ENCODE measurements at regions not wholly inside any gene's neighbourhood (a gene's known extent, or its start where the extent isn't known, plus 50 kb on each side); places are given as distances from the start of the nearest gene placed in this dataset.

- DNase-seq: no peak
Measured at GRCh38 chr6:104414723-104415122, 445.0 kb downstream of the HACE1 start.

GRCh38 chr6:104413767-104414166 is 446.0 kb downstream of the HACE1 start:
- no peak for DNase-seq

GRCh38 chr6:104411302-104411701 is 448.4 kb downstream of the HACE1 start:
- DNase-seq: no peak

- DNase-seq: no peak
Measured at GRCh38 chr6:104409913-104410312, 449.8 kb downstream of the HACE1 start.

GRCh38 chr6:104407957-104408356 is 451.8 kb downstream of the HACE1 start:
- no peak for DNase-seq

- no peak for DNase-seq
Measured at GRCh38 chr6:104404377-104404776, 455.3 kb downstream of the HACE1 start.

- DNase-seq: no peak
Measured at GRCh38 chr6:104402572-104402971, 457.1 kb downstream of the HACE1 start.

GRCh38 chr6:104401926-104402325 is 457.8 kb downstream of the HACE1 start:
- DNase-seq: no peak

- no peak for DNase-seq
Measured at GRCh38 chr6:104400844-104401243, 458.9 kb downstream of the HACE1 start.

GRCh38 chr6:104396077-104396476 is 463.6 kb downstream of the HACE1 start:
- no peak for DNase-seq

- no peak for DNase-seq
Measured at GRCh38 chr6:104381907-104382306, 477.8 kb downstream of the HACE1 start.

GRCh38 chr6:104365451-104366234 is 494.1 kb downstream of the HACE1 start:
- DNase-seq: no peak

- no peak for DNase-seq
Measured at GRCh38 chr6:104357928-104358327, 501.8 kb downstream of the HACE1 start.

GRCh38 chr6:104356197-104356596 is 503.5 kb downstream of the HACE1 start:
- DNase-seq: no peak

GRCh38 chr6:104349191-104349590 is 510.5 kb downstream of the HACE1 start:
- DNase-seq: no peak

- no peak for DNase-seq
Measured at GRCh38 chr6:104344223-104344622, 515.5 kb downstream of the HACE1 start.

GRCh38 chr6:104332364-104332763 is 527.4 kb downstream of the HACE1 start:
- no peak for DNase-seq

- DNase-seq: no peak
Measured at GRCh38 chr6:104326173-104327001, 533.3 kb downstream of the HACE1 start.

- DNase-seq: peak; percentile 2
Measured at GRCh38 chr6:104325341-104326172, 534.2 kb downstream of the HACE1 start.

- DNase-seq: no peak
Measured at GRCh38 chr6:104324301-104324700, 535.4 kb downstream of the HACE1 start.

GRCh38 chr6:104322841-104323240 is 536.9 kb downstream of the HACE1 start:
- DNase-seq: no peak

GRCh38 chr6:104321301-104321700 is 538.4 kb downstream of the HACE1 start:
- DNase-seq: no peak

- DNase-seq: no peak
Measured at GRCh38 chr6:104320896-104321295, 538.8 kb downstream of the HACE1 start.

Measured in right kidney (tissue), 1 donor.